Right forelimb (tissue), 1 donor: ENCODE measurements at regions not wholly inside any gene's neighbourhood (a gene's known extent, or its start where the extent isn't known, plus 50 kb on each side); places are given as distances from the start of the nearest gene placed in this dataset.

ENCODE experiments used
- DNase-seq: peaks from one replicate; pipeline ENCODE4 v3.0.0-alpha.2; 2018

DNA sequence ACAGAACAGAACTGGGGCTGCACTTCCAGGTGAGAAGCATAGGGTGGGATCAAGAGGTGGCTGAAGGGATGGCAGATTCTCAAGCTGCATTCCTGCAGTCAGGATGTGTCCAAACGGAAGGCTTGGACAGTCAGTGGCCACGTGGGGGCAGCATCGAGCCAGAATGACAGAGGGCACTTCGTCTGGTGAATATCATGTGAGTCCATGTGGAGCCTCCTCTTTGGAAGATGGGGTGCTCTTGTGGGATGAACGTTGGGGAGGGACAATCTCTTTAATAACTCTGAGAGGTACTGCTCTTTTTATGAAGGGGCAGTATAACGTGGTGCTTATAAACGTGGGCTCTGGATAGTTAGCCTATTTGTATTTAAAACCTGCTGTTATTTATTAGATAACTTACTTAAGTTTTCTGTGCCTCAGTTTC lies 154.9 kb upstream of the NAV2 start:
- peak; percentile 83 for DNase-seq

DNA sequence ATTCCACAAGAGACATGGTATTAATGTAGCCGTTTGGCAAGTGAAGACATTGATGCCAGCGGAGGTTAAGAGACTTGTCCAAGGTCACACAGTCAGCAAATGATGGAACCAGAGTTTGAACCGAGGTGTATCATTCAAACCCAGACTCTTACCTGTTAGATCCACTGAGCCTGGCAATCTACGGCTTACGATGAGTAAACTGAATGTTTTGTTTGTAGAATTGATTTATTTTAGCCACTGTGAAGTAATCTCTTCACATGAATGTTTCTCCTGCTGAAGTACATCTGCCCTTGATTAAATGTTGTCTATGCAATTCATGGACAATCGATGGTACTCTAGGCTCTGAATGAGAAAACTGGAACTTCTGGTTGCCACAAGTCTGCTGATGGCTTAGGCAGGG lies 155.5 kb upstream of the NAV2 start:
- DNase-seq: no peak

DNA sequence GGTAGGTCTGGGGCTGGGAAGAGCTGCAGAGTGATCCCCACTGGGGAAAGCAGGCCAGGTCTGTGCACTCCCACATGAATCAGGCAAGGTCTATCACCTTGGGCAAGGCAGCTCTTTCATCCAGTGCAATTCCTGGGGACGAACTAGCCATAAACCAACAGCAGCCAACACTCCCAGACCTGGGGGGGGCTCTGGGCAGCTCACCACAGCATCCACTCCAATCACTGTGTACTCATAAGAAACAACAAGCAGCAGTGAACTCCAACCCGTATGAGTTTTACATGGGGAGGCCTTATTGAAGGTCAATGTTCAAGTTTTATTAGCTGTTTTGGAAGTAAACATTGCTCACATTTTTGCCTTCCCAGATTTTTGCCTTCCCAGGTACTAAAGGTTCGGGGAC lies 157.4 kb upstream of the NAV2 start:
- DNase-seq: no peak

- DNase-seq: peak; percentile 87
Observed at GRCh38 chr11:19553683-19554333, 158.8 kb upstream of the NAV2 start.

DNA sequence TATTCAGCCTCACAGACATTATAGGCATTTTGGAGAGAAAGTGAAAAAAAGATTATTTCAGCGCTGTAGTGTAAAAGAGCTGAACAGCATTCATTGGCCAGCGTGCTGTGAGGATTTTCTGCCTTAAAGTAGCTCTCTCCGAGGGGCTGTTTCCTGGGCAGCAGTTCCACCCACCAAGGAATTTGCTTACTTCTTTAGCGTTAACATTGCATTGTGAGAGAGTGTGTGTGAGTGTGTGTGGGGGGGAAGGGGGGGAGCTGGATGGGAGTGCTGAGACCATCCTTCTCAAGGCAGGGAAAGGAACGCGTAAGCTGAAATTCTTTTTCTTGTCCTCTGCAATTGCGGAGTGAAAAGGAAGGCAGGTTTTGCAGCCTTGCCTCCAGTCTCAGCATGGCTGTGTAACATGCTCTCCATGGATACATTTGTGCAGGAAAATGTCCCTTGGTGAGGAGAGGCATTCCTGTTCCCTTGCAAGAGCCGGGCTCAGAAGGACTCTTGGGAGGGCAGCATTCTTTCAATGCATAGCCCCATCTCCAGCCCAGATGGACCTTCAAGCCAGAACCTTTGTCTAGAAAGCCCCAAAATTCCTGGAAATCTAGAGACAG lies 159.9 kb upstream of the NAV2 start:
- no peak for DNase-seq

DNA sequence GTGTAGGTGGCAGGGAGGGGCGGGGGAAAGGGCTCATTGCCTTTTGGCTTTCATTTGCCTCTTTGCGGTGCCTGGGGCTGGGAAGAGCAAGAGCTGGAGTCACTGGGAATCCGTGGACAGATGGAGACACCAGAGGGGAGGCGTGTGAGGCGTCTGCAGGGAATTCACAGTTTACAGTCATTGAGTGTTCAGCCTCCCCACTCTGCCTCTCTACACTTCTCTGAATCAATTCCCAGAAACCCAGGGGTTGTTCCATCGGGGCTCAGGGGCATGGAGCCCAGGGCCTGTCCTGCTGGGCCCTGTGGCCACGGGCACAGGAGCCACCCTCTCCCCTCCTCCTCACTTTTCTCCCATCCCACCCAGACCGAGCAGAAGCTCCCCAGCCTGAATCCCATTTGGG lies 160.5 kb upstream of the NAV2 start:
- no peak for DNase-seq

DNA sequence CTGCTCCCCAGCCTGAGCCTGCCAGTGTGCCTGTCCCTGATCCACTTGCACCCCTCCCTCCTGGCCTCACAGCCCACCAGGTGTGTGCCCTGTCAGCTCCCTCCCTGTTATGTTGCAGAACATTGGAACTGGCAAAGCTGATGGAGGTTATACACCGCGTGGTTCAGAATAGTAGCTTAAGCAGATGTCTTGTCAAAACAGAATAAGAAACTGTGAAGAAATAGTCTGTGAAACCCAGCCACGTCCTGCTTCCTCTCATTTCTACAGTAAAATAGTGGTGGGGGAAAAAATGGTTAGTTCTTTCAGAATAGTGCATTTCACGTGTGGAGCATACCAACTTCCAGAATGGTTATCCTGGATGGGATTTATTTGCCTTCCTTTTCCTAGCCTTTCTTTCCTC lies 161.2 kb upstream of the NAV2 start:
- no peak for DNase-seq

DNA sequence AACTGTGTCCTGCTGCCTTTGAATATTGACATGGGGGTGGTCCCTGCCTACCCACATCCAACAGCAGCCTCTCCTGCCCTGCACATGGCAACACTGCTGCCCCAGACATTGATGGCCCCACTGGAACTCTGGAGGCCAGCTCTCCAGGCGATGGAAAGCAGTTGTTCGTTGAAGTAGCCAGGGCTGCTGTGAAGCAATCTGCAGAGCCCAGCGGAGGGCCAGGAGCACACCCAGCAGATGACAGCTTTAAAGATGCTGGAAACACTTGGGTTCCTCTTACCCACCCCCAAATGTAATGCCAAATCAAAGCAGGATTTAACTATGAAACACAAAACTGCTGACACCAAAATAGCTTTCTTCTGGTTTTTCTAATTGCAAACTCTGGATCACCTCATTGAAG lies 165.6 kb upstream of the NAV2 start:
- DNase-seq: no peak

GRCh38 chr11:19546325-19546724 lies 166.3 kb upstream of the NAV2 start:
- no peak for DNase-seq

GRCh38 chr11:19541521-19542049 lies 171.1 kb upstream of the NAV2 start:
- DNase-seq: no peak

GRCh38 chr11:19539861-19540260 lies 172.8 kb upstream of the NAV2 start:
- no peak for DNase-seq

GRCh38 chr11:19537803-19538453 lies 174.7 kb upstream of the NAV2 start:
- no peak for DNase-seq

DNA sequence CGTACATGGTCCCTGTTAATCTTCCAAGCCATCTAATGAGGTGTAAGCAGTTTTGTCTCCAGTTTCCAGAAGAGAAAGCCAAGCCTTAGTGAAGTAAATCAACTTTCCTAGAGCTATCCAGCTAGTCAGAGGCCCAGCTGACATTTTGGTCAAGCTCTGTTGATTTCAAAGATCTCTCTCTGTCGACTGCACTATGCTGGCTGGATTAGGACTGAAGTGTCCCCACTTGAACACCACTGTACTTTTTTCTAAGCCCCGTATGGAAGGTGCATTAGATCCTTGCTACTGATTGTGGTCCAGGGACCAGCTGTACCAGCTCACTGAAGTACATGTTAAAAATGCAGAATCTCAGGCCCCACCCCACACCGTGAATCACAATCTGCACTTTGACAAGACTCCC lies 176.5 kb upstream of the NAV2 start:
- no peak for DNase-seq

DNA sequence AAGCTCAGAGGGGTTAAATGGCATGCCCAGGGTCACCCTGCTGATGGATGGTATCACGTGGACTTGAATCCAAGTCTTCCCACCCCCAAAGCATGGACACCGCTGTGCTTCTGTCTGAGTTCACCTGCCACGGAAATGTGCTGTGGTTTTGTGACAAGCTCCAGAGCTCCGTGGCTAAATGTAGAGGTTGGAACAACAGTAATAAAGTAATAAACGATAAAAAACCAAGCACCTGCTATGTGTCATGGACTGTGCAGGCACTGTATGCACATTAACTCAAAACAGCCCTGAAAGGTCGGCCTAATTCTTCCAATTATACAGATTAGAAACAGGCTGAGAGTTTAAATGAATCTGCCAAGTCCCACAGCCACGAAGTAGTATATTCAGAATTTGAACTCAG lies 182.1 kb upstream of the NAV2 start:
- DNase-seq: no peak

DNA sequence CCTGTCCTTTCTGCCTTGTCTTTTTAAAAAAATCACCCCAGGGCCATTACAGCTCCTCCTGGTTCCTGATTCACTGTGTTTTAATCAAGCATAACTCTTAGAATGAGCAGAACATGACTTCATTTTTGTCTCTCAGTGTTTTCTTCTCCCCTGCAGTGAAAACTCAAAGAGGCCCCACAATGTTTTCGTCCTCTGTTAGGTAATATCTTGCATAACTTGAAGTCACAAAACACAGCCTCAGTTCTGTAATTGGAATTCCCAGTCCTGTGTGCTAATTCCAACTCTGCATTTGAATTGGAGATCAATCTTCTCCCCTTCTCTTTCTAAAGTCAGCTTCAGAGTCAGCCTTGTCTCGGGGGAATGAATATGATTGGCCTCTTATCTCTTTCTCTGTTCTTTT lies 186.5 kb upstream of the NAV2 start:
- DNase-seq: no peak

- DNase-seq: no peak
Observed at GRCh38 chr11:19525714-19526113, 186.9 kb upstream of the NAV2 start.

- DNase-seq: no peak
Observed at GRCh38 chr11:19525276-19525675, 187.4 kb upstream of the NAV2 start.

- no peak for DNase-seq
Observed at GRCh38 chr11:19524171-19524671, 188.4 kb upstream of the NAV2 start.

DNA sequence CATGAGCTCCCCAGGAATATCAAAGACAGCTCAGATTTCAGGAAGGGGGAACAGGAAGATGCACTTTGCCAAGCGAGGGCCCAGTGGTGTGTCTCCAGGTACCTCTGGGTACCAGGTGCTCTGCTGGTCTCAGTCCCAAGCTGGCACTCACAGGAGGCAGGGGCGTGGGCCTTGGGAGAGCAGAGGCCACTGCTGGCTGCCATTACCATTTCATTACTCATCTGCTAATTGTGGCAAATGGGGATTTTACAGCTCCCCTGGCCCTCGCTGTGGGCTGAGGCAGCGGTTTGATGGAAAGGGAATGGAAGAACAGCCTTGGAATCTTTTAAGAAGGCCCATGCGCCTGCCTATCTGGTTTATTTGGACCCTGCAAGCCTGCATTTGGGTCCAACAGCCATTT lies 192.0 kb upstream of the NAV2 start:
- DNase-seq: no peak

DNA sequence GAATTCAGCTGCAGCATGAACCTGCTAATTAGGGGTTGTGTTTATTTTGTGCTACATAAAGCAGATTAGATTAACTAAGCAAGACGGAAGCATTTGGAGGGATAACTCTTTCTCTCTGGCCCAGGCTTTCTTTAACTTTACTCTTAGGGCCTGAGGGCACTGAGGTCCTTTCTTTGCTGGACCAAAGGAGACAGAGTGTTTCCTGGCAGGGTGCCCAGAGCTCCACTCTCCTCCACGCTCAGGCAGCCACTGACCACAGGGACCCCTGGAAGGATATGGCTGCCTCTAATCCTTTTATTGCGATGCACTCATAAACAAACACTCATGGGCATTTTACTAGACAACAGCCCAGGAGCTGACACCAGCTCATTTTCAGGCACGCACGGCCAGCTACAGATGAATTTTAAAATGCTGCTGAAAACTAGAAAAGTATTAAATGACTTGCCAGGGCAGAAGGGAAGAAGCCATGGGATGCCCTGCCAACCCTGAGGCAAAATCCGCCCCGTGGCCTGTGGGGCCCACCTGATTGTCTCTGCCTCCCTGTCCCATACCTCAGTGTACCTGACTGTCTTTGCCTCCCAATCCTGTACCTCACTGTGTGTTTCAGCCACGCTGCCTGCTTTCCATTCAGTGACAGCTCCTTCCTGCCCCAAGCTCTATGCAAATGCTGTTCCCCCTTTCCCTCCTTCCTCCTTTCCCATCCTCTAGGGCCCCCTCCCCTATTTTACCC lies 192.6 kb upstream of the NAV2 start:
- DNase-seq: no peak

DNA sequence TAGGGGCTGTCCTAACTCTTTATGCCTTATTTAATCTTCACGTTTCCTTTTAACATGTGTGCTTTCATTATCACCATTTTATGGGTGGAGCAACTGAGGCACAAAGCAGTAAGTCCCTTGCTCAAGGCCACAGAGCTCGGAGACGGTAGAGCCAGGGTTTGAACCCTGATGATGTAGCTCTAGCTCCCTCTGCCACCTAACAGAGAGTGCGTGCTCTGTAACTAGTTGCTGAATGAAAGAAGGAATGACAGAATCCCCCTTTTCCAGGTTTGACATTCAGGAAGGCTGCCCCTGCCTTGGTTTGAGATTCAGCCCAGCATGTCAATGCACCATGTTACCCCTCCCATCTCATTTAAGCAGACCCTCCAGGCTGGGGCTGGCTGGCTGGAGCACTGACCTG lies 193.3 kb upstream of the NAV2 start:
- no peak for DNase-seq

- no peak for DNase-seq
Observed at GRCh38 chr11:19513253-19513652, 199.4 kb upstream of the NAV2 start.

GRCh38 chr11:19512618-19513017 lies 200.0 kb upstream of the NAV2 start:
- no peak for DNase-seq
